HFFc6 (cell line): ENCODE measurements at regions not wholly inside any gene's neighbourhood (a gene's known extent, or its start where the extent isn't known, plus 50 kb on each side); places are given as distances from the start of the nearest gene placed in this dataset.

Experiments used
- DNase-seq: peaks from one replicate; pipeline ENCODE4 v3.0.0-alpha.2; 2018
- H3K27ac Mint-ChIP-seq: 2 replicates; pipeline ENCODE4 v1.8.0; 2020; ENCODE audit warnings: mild to moderate bottlenecking, mixed read lengths
- H3K27me3 Mint-ChIP-seq: 2 replicates; pipeline ENCODE4 v1.8.0; 2021; ENCODE audit warnings: mild to moderate bottlenecking, moderate library complexity, mixed read lengths; ENCODE audit not compliant: insufficient read depth
- H3K36me3 Mint-ChIP-seq: 2 replicates; pipeline ENCODE4 v1.8.0; 2021; ENCODE audit warnings: low read depth, mixed read lengths
- H3K4me1 Mint-ChIP-seq: 2 replicates; pipeline ENCODE4 v1.8.0; 2020; ENCODE audit warnings: low read depth, mixed read lengths
- H3K4me3 Mint-ChIP-seq: 2 replicates; pipeline ENCODE4 v1.8.0; 2020; ENCODE audit warnings: mild to moderate bottlenecking, moderate library complexity, mixed read lengths
- H3K9me3 Mint-ChIP-seq: 2 replicates; pipeline ENCODE4 v1.8.0; 2020; ENCODE audit warnings: mild to moderate bottlenecking, mixed read lengths
- TF ChIP-seq, protein P1 (sequence below): fragments of 200-600 bp; sonication (generic); IDR thresholded peaks from 2 replicates; pipeline ENCODE4 v1.5.0; 2021; ENCODE audit warnings: antibody characterized with exemption, mild to moderate bottlenecking

DNA sequence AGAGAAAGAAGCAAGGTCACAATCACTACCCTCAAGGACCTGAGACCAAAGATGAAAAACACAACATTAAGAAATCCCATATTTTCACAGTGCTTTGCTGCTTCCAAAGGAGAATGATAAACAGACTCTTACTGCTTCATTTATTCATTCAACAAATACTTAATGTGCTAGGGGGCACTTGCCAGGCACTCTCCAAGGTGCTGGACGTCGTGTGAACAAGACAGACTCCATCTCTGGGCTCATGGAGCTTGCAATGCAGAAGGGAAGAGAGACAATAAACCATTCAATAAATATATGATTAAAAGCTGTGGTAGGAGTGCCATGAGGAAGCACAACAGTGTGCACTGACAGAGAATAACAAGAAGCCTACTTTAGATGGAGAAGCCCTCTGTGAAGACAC lies 327.7 kb downstream of the CDK5RAP2 start:
- DNase-seq = no peak
- H3K4me3 Mint-ChIP-seq = no peak overlapping the region
- peaks cover 40% of the 10 kb centered on the region for H3K9me3 Mint-ChIP-seq
- no peaks in the 10 kb centered on the region; the same call in 1 of the 2 replicates for H3K27me3 Mint-ChIP-seq
- H3K4me1 Mint-ChIP-seq = no peaks in the 10 kb centered on the region
- TF ChIP-seq, protein P1, sequence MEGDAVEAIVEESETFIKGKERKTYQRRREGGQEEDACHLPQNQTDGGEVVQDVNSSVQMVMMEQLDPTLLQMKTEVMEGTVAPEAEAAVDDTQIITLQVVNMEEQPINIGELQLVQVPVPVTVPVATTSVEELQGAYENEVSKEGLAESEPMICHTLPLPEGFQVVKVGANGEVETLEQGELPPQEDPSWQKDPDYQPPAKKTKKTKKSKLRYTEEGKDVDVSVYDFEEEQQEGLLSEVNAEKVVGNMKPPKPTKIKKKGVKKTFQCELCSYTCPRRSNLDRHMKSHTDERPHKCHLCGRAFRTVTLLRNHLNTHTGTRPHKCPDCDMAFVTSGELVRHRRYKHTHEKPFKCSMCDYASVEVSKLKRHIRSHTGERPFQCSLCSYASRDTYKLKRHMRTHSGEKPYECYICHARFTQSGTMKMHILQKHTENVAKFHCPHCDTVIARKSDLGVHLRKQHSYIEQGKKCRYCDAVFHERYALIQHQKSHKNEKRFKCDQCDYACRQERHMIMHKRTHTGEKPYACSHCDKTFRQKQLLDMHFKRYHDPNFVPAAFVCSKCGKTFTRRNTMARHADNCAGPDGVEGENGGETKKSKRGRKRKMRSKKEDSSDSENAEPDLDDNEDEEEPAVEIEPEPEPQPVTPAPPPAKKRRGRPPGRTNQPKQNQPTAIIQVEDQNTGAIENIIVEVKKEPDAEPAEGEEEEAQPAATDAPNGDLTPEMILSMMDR = no peak
- no peak overlapping the region for H3K27ac Mint-ChIP-seq
- H3K36me3 Mint-ChIP-seq = no peaks in the 10 kb centered on the region

DNA sequence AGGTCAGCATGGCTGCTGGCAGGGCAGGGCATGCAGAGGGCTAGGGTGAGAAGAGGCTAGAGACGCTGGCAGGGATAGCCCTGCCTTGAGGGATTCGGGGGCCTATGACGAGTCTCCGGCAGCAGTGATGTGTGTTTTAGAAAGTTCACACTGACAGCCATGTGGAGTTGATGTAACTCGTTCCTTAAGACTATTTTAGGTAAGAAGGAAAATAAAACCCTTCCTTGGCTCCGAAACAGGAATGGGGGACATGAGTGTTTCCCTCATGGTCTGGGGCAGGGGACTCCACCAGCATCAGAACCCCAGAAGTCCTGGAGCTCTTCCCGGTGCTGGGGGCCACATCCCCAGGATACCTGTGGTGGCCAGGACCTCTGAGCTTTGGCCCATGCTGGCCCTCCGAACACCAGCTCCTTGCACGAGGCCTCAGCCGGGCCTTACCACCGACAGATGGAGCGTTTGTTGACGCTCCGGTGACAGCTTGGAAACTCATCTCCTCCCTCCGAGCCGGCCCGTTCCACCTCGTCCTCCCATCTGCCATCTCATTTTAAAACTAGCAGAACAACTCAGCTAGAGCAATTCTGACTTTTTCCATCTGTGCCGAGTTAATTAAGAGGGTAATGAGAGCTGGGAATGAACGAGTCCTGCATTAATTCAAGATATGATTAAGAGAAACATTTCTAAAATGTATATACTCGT lies 337.7 kb downstream of the CDK5RAP2 start:
- TF ChIP-seq, protein P1 = no peak
- H3K4me3 Mint-ChIP-seq = no peak overlapping the region
- no peaks in the 10 kb centered on the region for H3K36me3 Mint-ChIP-seq
- DNase-seq = no peak
- no peak overlapping the region for H3K27ac Mint-ChIP-seq
- no peaks in the 10 kb centered on the region for H3K27me3 Mint-ChIP-seq
- H3K9me3 Mint-ChIP-seq = peaks cover 24% of the 10 kb centered on the region
- H3K4me1 Mint-ChIP-seq = no peaks in the 10 kb centered on the region

DNA sequence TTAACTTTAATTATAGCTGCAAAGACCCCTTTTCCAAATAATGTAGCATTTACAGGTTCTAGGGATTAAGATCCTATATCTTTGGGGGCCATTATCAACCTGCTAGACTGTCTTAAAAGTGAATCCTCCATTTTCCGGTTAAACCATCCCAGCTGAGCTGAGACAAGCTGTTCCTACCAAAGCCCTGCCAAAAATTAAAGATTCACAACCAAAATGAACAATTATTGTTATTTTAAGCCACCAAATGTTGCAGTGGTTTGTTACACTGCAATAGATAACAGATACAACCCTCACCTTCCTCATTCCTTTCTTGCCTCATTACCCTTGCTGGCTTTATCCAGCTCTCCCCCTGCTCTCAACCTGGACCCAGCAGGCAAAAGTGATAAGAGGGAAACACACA lies 343.4 kb downstream of the CDK5RAP2 start:
- H3K27me3 Mint-ChIP-seq = no peaks in the 10 kb centered on the region; the same call in 1 of the 2 replicates
- H3K4me1 Mint-ChIP-seq = no peaks in the 10 kb centered on the region
- no peaks in the 10 kb centered on the region for H3K36me3 Mint-ChIP-seq
- no peak for DNase-seq
- peaks cover under 1% of the 10 kb centered on the region for H3K9me3 Mint-ChIP-seq
- H3K4me3 Mint-ChIP-seq = no peak overlapping the region
- TF ChIP-seq, protein P1 = no peak
- no peak overlapping the region for H3K27ac Mint-ChIP-seq

DNA sequence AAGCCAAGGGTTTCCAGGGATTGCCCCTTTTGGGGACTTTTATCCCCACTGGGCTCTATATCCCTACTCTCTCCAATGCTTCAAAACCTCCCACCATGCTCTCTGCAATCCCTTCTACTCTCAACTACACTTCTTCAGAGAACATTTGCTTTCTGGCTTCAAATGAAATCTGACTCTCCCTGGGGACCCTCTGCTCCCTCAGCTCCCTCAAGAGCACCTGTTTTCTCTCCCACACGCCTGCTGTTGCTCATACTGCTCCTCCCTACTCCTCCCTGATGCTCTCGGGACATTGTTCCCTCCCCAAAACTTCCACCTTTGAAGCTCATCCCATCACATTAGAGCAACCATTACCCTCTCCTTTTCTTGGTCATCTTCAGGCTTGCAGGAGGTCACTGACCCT lies 344.9 kb downstream of the CDK5RAP2 start:
- DNase-seq = no peak
- H3K27me3 Mint-ChIP-seq = no peaks in the 10 kb centered on the region; the same call in 1 of the 2 replicates

DNA sequence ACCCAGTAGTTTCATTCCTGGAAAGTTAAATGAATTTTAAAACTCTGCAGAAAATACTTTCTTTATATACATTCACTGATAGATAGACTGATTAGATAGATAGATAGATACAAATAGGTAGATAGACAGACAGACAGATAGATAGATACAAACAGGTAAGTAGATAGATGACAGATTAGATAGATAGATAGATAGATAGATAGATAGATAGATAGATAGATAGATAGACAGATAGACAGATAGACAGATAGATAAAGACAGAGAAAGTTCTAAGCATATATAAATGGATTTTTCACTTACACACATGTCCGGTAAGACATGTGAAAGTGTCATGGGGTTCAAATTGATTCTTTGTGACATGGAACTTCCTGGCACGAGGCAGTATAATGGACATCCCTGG lies 349.7 kb downstream of the CDK5RAP2 start:
- Mint-ChIP-seq H3K36me3 (no peaks in the 10 kb centered on the region), H3K9me3 (peaks cover 22% of the 10 kb centered on the region), H3K27ac (no peak overlapping the region)

More for the DNA sequence above, 344.9 kb downstream of the CDK5RAP2 start:
- no peak overlapping the region for H3K27ac Mint-ChIP-seq
- H3K4me1 Mint-ChIP-seq = no peaks in the 10 kb centered on the region
- no peak overlapping the region for H3K4me3 Mint-ChIP-seq
- H3K36me3 Mint-ChIP-seq = no peaks in the 10 kb centered on the region
- peaks cover 7% of the 10 kb centered on the region for H3K9me3 Mint-ChIP-seq
- TF ChIP-seq, protein P1 = no peak

More for the DNA sequence above, 349.7 kb downstream of the CDK5RAP2 start:
- Mint-ChIP-seq H3K4me3 (no peak overlapping the region), H3K27me3 (no peaks in the 10 kb centered on the region; the same call in 1 of the 2 replicates), H3K4me1 (no peaks in the 10 kb centered on the region)
- TF ChIP-seq, protein P1 = no peak
- no peak for DNase-seq
